Stimulated activated CD8-positive, alpha-beta memory T cell treated with anti-CD3 and anti-CD28 coated beads, Interleukin-12 subunit alpha, Interleukin-12 subunit beta, amount 100 ng/mL, for 24 hours (primary cell): ENCODE measurements at regions not wholly inside any gene's neighbourhood (a gene's known extent, or its start where the extent isn't known, plus 50 kb on each side); places are given as distances from the start of the nearest gene placed in this dataset.

Experiments used
- DNase-seq: peaks from one replicate; pipeline ENCODE4 v3.0.0-alpha.2; 2020; ENCODE audit errors: extremely low read depth

DNA sequence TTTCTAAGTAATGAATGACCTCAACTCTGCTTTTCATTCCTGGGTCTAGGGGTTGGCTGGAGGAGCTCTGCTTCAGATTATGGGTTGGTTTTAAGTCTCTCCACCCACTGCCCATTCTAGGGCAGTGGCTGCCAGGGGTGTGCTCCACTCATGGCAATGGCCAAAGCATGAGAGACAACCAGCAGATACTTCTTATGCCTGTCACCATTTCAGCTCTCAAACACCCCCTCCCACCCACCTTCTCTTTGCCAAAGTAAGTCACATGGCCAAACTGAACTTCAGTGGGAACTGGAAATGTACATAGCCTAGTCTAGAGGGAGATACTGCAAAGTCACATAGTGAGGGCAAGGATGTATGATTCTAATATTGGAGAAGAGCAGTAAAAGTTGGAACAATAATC lies 285.3 kb downstream of the RPLP1 start:
- DNase-seq: no peak

GRCh38 chr15:69740684-69741083 lies 288.1 kb downstream of the RPLP1 start:
- DNase-seq: no peak

DNA sequence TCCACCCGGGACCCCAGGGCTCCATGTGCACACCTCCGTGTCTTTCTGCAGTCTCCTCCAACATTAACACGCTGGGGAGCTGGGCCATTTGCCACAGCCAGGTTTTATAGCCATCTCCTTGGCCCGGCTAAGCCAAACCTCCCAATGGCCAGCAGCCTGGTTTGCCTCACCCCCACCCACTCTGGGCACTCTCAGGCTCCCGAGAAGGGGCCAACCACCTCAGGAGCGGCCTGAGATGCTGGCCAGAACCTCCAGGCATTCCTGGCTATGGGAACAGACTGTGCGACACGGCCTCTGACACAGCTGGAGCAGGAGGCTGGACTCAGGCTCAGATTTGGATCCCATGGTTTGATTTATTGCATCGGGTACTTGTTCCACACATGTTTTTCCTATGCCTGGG lies 289.7 kb downstream of the RPLP1 start:
- no peak for DNase-seq

GRCh38 chr15:69743091-69743490 lies 290.5 kb downstream of the RPLP1 start:
- no peak for DNase-seq

DNA sequence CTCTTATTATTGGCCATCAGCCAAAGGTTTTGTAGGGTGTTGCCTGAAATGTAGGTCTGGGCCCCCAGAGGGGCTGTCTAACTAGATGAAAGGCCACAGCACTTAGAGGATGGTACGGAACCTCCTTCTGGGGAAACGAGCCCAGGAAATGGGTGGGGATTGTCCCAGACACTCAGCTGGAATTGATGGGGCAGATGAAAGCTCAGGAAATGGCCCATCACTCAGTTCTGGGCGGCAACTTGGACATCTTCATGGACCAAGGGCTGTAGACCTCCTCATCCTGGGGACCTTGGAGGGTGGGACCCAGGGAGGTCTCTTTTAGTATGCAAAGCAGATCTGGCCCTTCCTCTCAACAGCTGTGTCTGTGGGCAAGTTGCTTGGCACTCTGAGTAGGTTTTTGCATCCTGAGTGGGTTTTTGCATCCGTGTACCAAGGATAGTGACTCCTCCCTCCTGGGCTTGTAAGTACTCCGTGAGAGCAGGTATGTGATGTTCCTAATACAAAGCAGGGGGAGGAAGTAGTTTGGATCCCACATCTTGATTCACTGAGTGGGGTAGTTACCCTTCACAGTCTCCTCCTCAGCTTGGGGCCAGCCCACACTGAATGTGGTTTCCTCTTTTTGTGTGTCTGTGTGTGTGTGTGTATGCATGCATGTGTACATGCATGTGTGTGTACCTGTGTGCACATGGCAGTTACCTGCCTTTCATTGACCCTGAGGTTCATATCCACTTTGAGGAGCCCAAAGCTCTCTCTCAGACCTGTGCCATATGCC lies 292.0 kb downstream of the RPLP1 start:
- DNase-seq: no peak

DNA sequence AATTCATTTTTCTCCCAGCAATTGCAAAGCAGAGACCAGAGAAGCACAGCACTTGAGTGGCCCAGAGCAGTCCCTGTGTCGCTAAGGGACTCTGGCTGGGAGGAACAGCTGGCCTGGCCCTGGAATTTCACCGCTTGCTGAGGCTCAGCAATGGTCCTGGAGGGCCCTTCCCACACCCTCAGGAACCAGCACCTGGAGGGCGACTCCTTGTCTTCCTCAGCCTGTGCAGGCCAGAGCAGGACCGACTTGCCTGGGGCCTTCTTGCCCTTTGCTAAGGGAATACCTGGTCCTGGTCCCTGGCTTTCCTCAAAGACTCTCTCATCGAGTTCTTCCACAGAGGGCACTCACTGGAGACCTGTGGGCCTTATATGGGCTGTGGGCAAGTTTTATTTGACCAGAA lies 294.6 kb downstream of the RPLP1 start:
- no peak for DNase-seq

GRCh38 chr15:69748131-69748530 lies 295.5 kb downstream of the RPLP1 start:
- DNase-seq: no peak

DNA sequence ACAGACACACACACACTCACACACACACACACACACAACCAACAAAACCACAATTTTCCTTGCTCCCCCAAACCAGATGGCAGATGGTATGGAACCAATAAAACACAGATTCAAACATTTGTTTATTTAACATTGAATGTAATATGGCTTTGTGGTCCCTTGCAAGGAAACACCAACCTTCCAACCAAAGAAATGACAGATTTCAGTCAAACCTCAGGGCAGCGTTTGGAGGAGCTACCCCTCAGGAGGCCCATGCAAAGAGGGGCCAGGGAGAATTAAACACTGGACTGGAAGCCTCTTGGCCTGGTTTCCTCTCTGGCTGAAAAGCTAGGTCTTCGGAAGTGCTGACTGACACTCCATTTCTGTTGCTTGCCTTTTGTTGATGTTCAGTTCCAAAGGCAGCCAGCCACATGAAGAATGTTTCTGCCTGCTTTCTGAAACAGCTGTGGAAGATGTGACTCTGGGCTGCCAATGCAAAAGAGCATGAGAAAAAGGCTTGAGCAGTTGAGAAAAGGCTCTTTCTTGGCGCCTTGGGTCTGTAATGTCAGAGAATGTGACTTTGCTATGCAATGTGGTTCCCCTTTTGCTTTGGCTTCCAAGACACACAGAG lies 296.1 kb downstream of the RPLP1 start:
- DNase-seq: no peak

DNA sequence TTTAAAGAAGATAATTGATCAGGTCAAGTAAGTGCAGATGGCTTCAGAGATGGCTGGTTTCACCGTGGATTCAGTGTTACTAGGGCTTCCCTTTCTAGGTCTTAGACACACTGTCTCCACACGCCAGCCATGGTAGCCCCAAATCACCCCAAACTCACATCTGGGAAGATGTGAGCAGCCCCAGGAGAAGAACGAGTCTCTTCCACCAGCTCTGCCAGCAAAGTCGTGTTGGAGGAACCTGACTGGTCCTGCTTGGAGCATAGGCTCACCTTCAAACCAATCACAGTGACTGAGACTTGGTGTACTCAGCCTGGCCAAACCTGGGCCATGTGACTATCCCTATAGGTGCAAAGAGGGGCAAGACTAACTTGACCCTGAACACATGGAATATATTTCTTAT lies 296.7 kb downstream of the RPLP1 start:
- DNase-seq: no peak

DNA sequence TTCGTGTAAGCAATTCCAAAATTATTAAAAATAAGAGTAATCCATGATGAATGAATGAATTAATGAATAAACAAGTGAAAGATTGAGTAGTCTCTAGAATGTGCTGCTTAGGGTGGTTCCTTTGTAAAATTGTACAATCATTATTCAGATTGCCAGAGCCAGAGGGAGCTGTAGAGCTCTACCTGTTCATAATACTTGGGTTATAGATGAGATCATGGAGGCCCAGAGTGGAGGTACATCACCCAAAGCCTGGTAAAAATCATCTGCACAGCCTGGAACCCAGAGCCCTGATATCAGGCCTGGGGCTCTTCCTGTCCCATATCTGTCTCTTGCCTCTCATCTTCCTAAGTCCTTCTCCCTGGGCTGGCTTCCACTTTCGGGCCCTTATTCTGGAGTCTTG lies 297.2 kb downstream of the RPLP1 start:
- DNase-seq: no peak

- DNase-seq: no peak
Measured at GRCh38 chr15:69750253-69750652, 297.6 kb downstream of the RPLP1 start.

DNA sequence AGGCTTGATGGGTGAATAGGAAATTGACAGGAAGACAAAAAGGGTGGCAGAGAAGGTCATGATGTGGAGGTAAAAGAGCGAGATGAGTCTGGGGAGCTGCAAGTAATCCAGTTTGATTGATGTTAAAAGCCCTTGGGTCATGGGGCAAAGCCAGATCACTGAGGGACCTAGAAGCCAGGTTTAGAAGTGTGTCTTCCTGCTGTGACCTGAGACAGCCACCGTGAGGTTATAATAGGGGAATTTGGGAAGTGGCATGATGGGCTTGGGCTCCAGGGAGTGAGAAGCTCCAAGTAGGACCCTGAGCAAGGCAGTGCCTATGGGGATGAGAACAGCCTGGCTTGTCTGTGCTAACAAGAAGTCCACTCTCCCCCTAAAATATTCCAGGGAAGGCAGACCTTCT lies 298.5 kb downstream of the RPLP1 start:
- DNase-seq: no peak

GRCh38 chr15:69751566-69751965 lies 298.9 kb downstream of the RPLP1 start:
- no peak for DNase-seq

DNA sequence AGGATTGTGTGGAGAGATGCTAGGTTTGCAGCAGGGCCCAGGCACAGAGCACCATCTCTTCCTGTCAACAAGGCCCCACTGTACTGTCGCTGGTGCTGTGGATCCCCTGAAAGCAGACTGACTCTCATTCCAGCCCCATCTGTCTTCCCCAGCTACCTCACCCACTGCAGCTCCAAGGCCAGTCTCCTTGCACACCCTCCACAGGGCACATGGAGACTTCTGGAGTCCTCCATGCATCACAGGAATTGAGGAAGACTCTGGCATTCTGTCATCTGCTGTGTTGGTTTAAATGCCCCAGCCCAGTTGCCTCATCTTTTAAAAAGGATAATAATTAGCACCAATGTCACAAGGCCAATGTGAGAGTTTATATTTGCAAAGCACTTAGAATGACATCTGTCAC lies 301.2 kb downstream of the RPLP1 start:
- DNase-seq: no peak

DNA sequence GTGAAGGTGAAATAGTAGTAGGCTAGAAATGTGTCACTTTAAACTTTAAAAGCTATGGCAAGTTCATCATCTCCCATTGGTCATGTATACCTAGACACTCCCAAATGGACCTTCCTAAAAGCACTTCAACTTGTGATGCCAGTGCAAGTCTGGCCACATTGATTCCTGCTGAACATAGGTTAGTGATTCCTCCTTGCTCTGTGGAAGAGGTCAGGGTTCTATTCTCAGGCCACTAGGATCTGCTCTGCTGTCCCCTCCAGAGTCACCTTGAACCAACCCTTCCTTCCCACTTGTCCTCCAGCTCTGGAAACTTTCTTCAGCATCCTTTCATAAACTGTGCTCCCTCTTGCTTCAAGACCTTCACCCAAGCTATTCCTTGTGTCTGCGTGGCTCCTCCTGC lies 301.7 kb downstream of the RPLP1 start:
- no peak for DNase-seq

DNA sequence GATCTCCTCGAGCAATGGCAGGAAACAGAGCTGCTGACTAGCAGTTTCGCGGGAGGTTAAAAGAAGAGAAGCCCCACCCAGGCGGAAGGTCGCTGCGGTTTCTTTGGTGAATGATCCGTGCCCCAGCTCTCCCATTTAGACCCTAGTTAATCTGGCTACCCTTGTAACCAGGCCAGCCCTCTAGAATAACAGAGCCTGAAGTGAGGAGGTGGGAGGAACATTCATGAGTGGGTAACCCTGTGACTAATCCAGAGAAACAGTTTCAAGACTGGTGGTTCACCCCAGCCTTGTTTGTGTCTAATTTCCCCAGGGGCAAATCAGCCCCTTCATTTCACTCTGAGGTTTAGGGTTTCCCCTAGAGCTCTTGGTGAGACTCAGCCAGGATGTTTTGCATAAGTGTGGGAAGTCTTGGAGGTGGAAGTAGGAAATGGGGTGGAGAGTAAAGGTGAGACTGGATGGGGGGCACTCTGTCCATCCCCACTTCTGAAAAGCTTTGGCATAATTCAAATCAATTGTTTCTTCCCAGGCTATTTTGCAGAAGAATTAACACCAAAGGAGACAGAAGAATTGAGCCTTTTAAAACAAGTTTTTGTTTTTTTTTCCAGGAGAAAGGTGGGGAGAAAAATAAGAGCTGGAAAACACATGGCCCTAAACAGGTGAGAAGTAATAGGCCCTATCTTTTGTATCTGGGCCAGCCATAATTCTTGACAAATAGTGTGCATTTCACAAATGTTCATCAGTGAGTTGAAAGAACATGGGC lies 303.1 kb downstream of the RPLP1 start:
- DNase-seq: peak; percentile 69

DNA sequence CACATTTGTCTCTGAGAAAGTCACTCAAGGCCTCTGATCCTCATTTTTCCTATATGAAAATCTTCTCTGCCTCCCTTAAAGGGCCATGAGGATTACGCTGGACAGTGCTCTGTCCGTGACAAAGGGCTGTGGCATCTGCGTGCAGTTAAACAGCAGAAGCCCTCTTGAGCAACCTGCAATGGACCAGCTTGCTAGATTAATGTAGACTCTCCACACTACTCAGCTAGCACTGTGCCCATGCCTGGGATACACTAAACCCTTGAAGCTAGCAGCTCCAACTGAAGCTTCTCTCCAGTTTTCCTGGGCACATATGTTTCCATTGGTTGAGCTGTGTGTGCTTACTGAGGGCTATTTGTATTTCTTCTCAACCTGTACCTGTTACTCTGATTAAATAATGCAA lies 303.8 kb downstream of the RPLP1 start:
- DNase-seq: no peak

DNA sequence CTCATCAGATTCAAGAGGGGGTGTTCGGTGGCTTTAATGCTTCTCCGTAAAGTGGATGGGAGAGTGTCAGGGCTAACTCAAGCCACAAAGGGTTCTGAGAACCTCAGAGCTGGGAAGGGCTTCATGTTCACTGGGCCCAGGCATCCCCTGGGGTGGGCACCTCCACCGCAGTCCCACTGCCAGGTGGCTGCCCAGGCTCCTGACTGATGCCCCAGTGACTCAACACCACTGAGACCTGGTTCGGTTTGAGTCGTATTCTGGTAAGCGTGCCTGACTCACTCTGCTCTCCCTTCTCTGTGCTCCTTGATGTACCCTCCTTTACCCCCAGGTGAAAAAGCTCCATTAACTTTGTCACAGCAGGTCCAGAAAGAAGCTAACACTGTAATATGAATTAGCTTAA lies 304.6 kb downstream of the RPLP1 start:
- DNase-seq: no peak

- DNase-seq: no peak
Measured at GRCh38 chr15:69758291-69758771, 305.7 kb downstream of the RPLP1 start.

DNA sequence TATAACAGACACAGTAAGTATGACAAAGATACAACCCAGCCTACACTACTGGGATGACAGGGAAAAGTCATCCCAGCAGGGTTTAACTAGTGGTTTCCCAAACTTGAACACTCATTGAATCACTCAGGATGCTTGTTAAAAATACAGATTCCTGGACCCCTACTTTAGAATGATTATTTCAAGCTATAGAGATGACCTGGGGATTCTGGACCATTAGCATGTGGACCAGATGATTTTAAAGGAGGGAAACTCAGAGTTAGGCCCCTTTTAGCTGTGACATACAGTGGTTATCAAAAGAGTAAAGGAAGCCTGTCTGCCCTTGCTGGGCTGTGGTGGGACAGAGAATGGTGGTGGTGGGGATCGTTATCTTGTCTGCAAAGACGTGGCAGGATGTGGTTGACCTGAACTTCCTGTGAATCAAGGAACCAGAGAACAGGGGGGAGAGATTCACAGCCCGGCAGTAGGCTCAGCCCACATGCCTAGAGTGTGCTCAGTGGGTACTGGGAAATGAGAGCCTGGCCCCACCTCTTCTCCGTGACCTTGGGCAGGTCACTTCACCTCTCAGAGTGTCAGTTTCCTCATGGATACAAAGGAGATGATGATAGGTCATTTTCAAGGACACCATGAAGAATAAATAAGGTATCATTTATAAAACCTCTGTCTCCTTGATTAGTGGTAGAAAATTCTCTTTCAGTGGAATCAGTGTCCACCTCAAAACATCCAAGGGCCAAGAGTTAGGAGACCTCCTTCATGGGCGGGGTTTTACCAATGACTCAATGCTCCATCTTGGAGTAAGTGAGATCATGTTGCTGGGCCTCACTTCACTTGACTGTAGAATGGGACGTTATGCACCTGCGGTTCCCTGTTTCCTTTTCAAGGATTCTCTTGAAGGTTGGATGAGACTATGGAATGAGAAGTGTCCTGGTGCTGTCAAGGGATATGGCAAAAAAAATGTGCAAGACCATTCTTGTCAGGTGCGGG lies 306.5 kb downstream of the RPLP1 start:
- DNase-seq: peak; percentile 78

- no peak for DNase-seq
Measured at GRCh38 chr15:69760258-69760845, 307.7 kb downstream of the RPLP1 start.
